ENCODE measurements at regions not wholly inside any gene's neighbourhood (a gene's known extent, or its start where the extent isn't known, plus 50 kb on each side); places are given as distances from the start of the nearest gene placed in this dataset.

GRCh38 chr7:159321278-159321677 lies 176.6 kb upstream of the VIPR2 start:
- Histone ChIP-seq H3K36me3 (ENCODE audit: control insufficient read depth in 4 of 4, insufficient read depth in 3 of 4, low read depth in 1 of 4, low read length in 3 of 4) (no peaks in the 10 kb centered on the region), H3K27me3 (ENCODE audit: control insufficient read depth in 4 of 4, insufficient read depth in 4 of 4, low read length in 3 of 4) (no peaks in the 10 kb centered on the region), H3K4me3 (ENCODE audit: low read depth in 1 of 3, low read length in 3 of 3) (no peak overlapping the region), H3K4me1 (ENCODE audit: control insufficient read depth in 4 of 4, insufficient read depth in 4 of 4, low read length in 3 of 4) (no peaks in the 10 kb centered on the region), H3K9me3 (ENCODE audit: control insufficient read depth in 4 of 4, low read length in 3 of 4) (peaks cover 0 to 5% (median 1%) of the 10 kb centered on the region in 4 donors), H3K9ac (ENCODE audit: low read depth in 1 of 2, low read length in 2 of 2) (no peak overlapping the region), H3K27ac (ENCODE audit: low read depth in 1 of 2, low read length in 2 of 2) (no peak overlapping the region)
- DNase-seq (ENCODE audit: low spot score): no peak
- WGBS: 61% methylated on average over 2 of the region's 2 CpGs
- TF ChIP-seq RXRA (IDR thresholded peaks at IDR 0.05): no peak
- no peak for TF ChIP-seq SP1 (IDR thresholded peaks at IDR 0.05)
- TF ChIP-seq NR2F2 (IDR thresholded peaks at IDR 0.05): no peak
- TF ChIP-seq JUND (IDR thresholded peaks at IDR 0.05): no peak
- TF ChIP-seq GABPA (IDR thresholded peaks at IDR 0.05 in 1 of 2, conservative IDR thresholded peaks at IDR 0.05 in 1 of 2): no peak
- no peak for TF ChIP-seq FOXA1 (IDR thresholded peaks at IDR 0.05)
- no peak for TF ChIP-seq FOXA2 (IDR thresholded peaks at IDR 0.05)
- no peak for TF ChIP-seq REST (IDR thresholded peaks at IDR 0.05)

- 44% methylated on average over 4 of the region's 4 CpGs for WGBS
- Histone ChIP-seq H3K9ac (ENCODE audit: low read depth in 1 of 2, low read length in 2 of 2) (no peak overlapping the region), H3K4me3 (ENCODE audit: low read depth in 1 of 3, low read length in 3 of 3) (no peak overlapping the region), H3K9me3 (ENCODE audit: control insufficient read depth in 4 of 4, low read length in 3 of 4) (no peaks in the 10 kb centered on the region), H3K4me1 (ENCODE audit: control insufficient read depth in 4 of 4, insufficient read depth in 4 of 4, low read length in 3 of 4) (no peaks in the 10 kb centered on the region), H3K27me3 (ENCODE audit: control insufficient read depth in 4 of 4, insufficient read depth in 4 of 4, low read length in 3 of 4) (no peaks in the 10 kb centered on the region), H3K27ac (ENCODE audit: low read depth in 1 of 2, low read length in 2 of 2) (no peak overlapping the region), H3K36me3 (ENCODE audit: control insufficient read depth in 4 of 4, insufficient read depth in 3 of 4, low read depth in 1 of 4, low read length in 3 of 4) (no peaks in the 10 kb centered on the region)
- TF ChIP-seq GABPA (IDR thresholded peaks at IDR 0.05 in 1 of 2, conservative IDR thresholded peaks at IDR 0.05 in 1 of 2): no peak
- TF ChIP-seq RXRA (IDR thresholded peaks at IDR 0.05): no peak
- no peak for TF ChIP-seq FOXA1 (IDR thresholded peaks at IDR 0.05)
- no peak for TF ChIP-seq HNF4G (IDR thresholded peaks at IDR 0.05)
- TF ChIP-seq RAD21 (IDR thresholded peaks at IDR 0.05): no peak
- TF ChIP-seq REST (IDR thresholded peaks at IDR 0.05): no peak
- no peak for TF ChIP-seq HNF4A (conservative IDR thresholded peaks at IDR 0.05)
- no peak for TF ChIP-seq SP1 (IDR thresholded peaks at IDR 0.05)
- TF ChIP-seq ATF3 (IDR thresholded peaks at IDR 0.05): no peak
- TF ChIP-seq ZBTB33 (IDR thresholded peaks at IDR 0.05): no peak
- no peak for TF ChIP-seq MAX (IDR thresholded peaks at IDR 0.05)
- no peak for TF ChIP-seq TAF1 (conservative IDR thresholded peaks at IDR 0.05)
- no peak for TF ChIP-seq NR2F2 (IDR thresholded peaks at IDR 0.05)
- no peak for TF ChIP-seq EGR1 (IDR thresholded peaks at IDR 0.05; ENCODE audit: low read depth in 2 of 2)
- no peak for TF ChIP-seq FOXA2 (IDR thresholded peaks at IDR 0.05)
- no peak for DNase-seq (ENCODE audit: low spot score)
Observed at GRCh38 chr7:159318682-159319351, 174.2 kb upstream of the VIPR2 start.

All from liver (tissue), 7 donors.